ENCODE measurements at regions not wholly inside any gene's neighbourhood (a gene's known extent, or its start where the extent isn't known, plus 50 kb on each side); places are given as distances from the start of the nearest gene placed in this dataset.

- TF ChIP-seq, protein P1, sequence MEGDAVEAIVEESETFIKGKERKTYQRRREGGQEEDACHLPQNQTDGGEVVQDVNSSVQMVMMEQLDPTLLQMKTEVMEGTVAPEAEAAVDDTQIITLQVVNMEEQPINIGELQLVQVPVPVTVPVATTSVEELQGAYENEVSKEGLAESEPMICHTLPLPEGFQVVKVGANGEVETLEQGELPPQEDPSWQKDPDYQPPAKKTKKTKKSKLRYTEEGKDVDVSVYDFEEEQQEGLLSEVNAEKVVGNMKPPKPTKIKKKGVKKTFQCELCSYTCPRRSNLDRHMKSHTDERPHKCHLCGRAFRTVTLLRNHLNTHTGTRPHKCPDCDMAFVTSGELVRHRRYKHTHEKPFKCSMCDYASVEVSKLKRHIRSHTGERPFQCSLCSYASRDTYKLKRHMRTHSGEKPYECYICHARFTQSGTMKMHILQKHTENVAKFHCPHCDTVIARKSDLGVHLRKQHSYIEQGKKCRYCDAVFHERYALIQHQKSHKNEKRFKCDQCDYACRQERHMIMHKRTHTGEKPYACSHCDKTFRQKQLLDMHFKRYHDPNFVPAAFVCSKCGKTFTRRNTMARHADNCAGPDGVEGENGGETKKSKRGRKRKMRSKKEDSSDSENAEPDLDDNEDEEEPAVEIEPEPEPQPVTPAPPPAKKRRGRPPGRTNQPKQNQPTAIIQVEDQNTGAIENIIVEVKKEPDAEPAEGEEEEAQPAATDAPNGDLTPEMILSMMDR (IDR thresholded peaks at IDR 0.05; ENCODE audit: insufficient read depth, low read depth, low read length) = no peak
- H3K4me3 ChIP-seq (ENCODE audit: low read depth, low read length) = no peak overlapping the region
- no peak for DNase-seq (ENCODE audit: low read depth)
Measured at GRCh38 chr12:111194703-111195051, 174.2 kb downstream of the PHETA1 start.

- DNase-seq (ENCODE audit: low read depth) = no peak
- TF ChIP-seq, protein P1 (IDR thresholded peaks at IDR 0.05; ENCODE audit: insufficient read depth, low read depth, low read length) = no peak
- H3K4me3 ChIP-seq (ENCODE audit: low read depth, low read length) = no peak overlapping the region
Measured at GRCh38 chr12:111193977-111194702, 174.8 kb downstream of the PHETA1 start.

DNA sequence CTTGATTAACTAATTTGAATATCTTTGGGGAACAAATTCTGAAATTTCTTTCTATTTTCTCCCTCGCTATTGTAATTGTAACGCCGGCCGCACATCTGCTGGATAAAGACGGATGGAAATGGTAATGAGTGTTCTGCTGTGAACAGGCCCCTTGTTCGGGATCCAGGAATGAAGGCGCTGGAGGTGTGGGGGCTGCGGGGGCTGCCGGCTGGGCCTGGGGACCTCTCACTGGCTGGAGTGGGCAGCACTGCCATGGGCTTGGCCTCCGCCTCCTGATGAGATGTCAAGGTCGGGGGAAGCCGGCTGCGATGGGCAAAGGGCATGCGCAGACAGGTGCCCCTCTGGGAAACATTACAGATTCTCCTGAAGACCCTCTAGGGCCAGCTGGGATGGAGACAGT, 175.4 kb downstream of the PHETA1 start:
- TF ChIP-seq, protein P1 (IDR thresholded peaks at IDR 0.05; ENCODE audit: insufficient read depth, low read depth, low read length) = no peak
- DNase-seq (ENCODE audit: low read depth) = no peak

GRCh38 chr12:111193067-111193466, 175.8 kb downstream of the PHETA1 start:
- no peak for DNase-seq (ENCODE audit: low read depth)
- TF ChIP-seq, protein P1 (IDR thresholded peaks at IDR 0.05; ENCODE audit: insufficient read depth, low read depth, low read length) = no peak
- H3K4me3 ChIP-seq (ENCODE audit: low read depth, low read length) = no peak overlapping the region

More for the DNA sequence above, 175.4 kb downstream of the PHETA1 start:
- H3K4me3 ChIP-seq (ENCODE audit: low read depth, low read length) = no peak overlapping the region

GRCh38 chr12:111192647-111193046, 176.2 kb downstream of the PHETA1 start:
- TF ChIP-seq, protein P1 (IDR thresholded peaks at IDR 0.05; ENCODE audit: insufficient read depth, low read depth, low read length) = no peak
- H3K4me3 ChIP-seq (ENCODE audit: low read depth, low read length) = no peak overlapping the region
- no peak for DNase-seq (ENCODE audit: low read depth)

- no peak overlapping the region for H3K4me3 ChIP-seq (ENCODE audit: low read depth, low read length)
- TF ChIP-seq, protein P1 (IDR thresholded peaks at IDR 0.05; ENCODE audit: insufficient read depth, low read depth, low read length) = no peak
- DNase-seq (ENCODE audit: low read depth) = no peak
Measured at GRCh38 chr12:111190741-111191526, 178.0 kb downstream of the PHETA1 start.

All from fibroblast of villous mesenchyme (primary cell).